ENCODE measurements at regions not wholly inside any gene's neighbourhood (a gene's known extent, or its start where the extent isn't known, plus 50 kb on each side); places are given as distances from the start of the nearest gene placed in this dataset.

GRCh38 chr14:40025101-40025500, 592.9 kb upstream of the FBXO33 start:
- TF ChIP-seq ETS1 (IDR thresholded peaks at IDR 0.05): no peak
- TF ChIP-seq CREB1 (CRISPR knock-in tag; IDR thresholded peaks at IDR 0.05; ENCODE audit: low read depth): no peak
- TF ChIP-seq EZH2 (IDR thresholded peaks at IDR 0.05; ENCODE audit: low read depth, unreplicated experiment): no peak
- no peak for TF ChIP-seq CTCF (conservative IDR thresholded peaks at IDR 0.05; ENCODE audit: low read depth in 2 of 2)
- TF ChIP-seq POLR2AphosphoS5 (IDR thresholded peaks at IDR 0.05; ENCODE audit: low read depth): no peak
- TF ChIP-seq ZNF462 (CRISPR knock-in tag; IDR thresholded peaks at IDR 0.05): no peak
- TF ChIP-seq REST (IDR thresholded peaks at IDR 0.05; ENCODE audit: unreplicated experiment): no peak
- no peak for TF ChIP-seq EZH2phosphoT487 (IDR thresholded peaks at IDR 0.05; ENCODE audit: unreplicated experiment)
- no peak for TF ChIP-seq ZNF331 (CRISPR knock-in tag; IDR thresholded peaks at IDR 0.05; ENCODE audit: low read depth)
- TF ChIP-seq JUNB (IDR thresholded peaks at IDR 0.05; ENCODE audit: unreplicated experiment): no peak
- no peak for TF ChIP-seq ZNF114 (CRISPR knock-in tag; IDR thresholded peaks at IDR 0.05)
- no peak for TF ChIP-seq NANOG (IDR thresholded peaks at IDR 0.05; ENCODE audit: borderline replicate concordance)
- TF ChIP-seq STAT1 (IDR thresholded peaks at IDR 0.05; ENCODE audit: unreplicated experiment): no peak

All from GM23338 (cell line).